ENCODE measurements at regions not wholly inside any gene's neighbourhood (a gene's known extent, or its start where the extent isn't known, plus 50 kb on each side); places are given as distances from the start of the nearest gene placed in this dataset.

- Histone ChIP-seq H3K4me1 (no peaks in the 10 kb centered on the region), H3K9me3 (no peaks in the 10 kb centered on the region), H3K36me3 (no peaks in the 10 kb centered on the region), H3K4me3 (no peak overlapping the region), H3K9ac (ENCODE audit: low read depth in 2 of 2, low read length in 2 of 2) (no peak overlapping the region), H3K27ac (no peak overlapping the region), H3K27me3 (no peaks in the 10 kb centered on the region)
- intact Hi-C loops (cut with DNase I): no loop called here
- no peak for DNase-seq
- TF ChIP-seq, protein P1, sequence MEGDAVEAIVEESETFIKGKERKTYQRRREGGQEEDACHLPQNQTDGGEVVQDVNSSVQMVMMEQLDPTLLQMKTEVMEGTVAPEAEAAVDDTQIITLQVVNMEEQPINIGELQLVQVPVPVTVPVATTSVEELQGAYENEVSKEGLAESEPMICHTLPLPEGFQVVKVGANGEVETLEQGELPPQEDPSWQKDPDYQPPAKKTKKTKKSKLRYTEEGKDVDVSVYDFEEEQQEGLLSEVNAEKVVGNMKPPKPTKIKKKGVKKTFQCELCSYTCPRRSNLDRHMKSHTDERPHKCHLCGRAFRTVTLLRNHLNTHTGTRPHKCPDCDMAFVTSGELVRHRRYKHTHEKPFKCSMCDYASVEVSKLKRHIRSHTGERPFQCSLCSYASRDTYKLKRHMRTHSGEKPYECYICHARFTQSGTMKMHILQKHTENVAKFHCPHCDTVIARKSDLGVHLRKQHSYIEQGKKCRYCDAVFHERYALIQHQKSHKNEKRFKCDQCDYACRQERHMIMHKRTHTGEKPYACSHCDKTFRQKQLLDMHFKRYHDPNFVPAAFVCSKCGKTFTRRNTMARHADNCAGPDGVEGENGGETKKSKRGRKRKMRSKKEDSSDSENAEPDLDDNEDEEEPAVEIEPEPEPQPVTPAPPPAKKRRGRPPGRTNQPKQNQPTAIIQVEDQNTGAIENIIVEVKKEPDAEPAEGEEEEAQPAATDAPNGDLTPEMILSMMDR (IDR thresholded peaks at IDR 0.05): no peak
Observed at GRCh38 chr15:26050984-26051383, 187.9 kb upstream of the ATP10A start.

DNA sequence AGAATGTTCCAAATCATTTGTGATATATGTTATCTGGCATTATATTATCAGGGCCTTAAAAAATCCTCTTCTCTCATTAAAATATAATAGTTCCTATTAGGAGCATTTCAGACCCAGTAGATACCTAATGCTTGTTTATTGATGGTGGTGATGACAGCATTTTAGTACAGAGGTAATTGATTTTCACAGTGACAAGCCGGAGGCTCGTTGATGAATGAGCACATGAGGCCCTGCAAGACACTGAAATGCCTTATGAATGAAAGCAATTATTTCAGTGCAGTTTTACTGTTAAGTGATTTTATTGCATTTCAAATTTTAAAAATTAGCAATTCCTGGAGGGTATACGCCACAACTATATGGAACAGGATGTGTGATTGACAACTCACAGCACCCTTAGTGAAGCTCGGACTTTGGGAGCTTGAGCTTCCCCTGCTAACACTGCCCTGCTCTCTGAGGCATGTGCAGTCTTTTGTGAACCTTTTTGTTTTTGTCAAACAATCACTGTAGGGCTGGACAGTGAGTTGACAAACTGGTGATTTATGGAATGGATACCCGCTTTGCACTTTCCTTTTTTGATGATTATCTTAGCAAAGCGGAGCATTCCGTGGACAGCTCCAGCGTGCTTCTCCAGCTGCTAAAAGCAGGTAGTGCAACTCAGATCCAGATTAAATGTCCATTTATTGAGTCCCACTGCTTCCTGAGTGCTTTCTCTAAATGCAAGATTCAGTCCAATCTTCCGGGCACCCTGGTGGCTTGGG, 187.0 kb upstream of the ATP10A start:
- Histone ChIP-seq H3K27me3 (no peaks in the 10 kb centered on the region), H3K27ac (no peak overlapping the region), H3K4me1 (no peaks in the 10 kb centered on the region), H3K9me3 (no peaks in the 10 kb centered on the region), H3K9ac (ENCODE audit: low read depth in 2 of 2, low read length in 2 of 2) (no peak overlapping the region), H3K4me3 (no peak overlapping the region), H3K36me3 (no peaks in the 10 kb centered on the region)
- TF ChIP-seq, protein P1 (IDR thresholded peaks at IDR 0.05): no peak
- intact Hi-C loops (cut with DNase I): loop anchor here (10.0 kb wide), 1 partner anchor 185 kb away; no protein-coding TSS in a partner anchor
- DNase-seq: no peak

- DNase-seq: no peak
- H3K9ac ChIP-seq (ENCODE audit: low read depth in 2 of 2, low read length in 2 of 2): no peak overlapping the region
- no peaks in the 10 kb centered on the region for H3K9me3 ChIP-seq
- H3K27me3 ChIP-seq: no peaks in the 10 kb centered on the region
- H3K4me1 ChIP-seq: no peaks in the 10 kb centered on the region
- H3K36me3 ChIP-seq: no peaks in the 10 kb centered on the region
- TF ChIP-seq, protein P1 (IDR thresholded peaks at IDR 0.05): no peak
- H3K27ac ChIP-seq: no peak overlapping the region
- H3K4me3 ChIP-seq: no peak overlapping the region
- intact Hi-C loops (cut with DNase I): loop anchor here (10.0 kb wide), 1 partner anchor 186 kb away; no protein-coding TSS in a partner anchor
Observed at GRCh38 chr15:26048669-26049068, 185.5 kb upstream of the ATP10A start.

DNA sequence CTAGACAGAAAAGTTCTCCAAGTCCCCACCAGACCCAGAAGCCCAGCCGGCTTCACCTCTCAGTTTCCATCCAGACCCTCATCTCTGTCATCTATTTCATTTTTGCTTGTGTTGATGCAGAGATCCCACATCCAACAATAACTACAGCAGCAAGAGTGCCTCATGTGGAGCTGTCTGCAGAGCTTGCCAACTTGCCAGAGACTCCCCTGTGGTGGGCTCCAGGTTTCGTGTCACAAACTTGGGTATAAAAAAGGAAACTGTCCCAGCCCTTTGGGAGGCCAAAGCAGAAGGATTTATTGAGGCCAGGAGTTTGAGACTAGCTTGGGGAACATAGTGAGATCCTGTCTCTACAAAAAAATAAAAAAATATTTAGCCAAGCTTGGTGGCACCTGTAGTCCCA, 182.4 kb upstream of the ATP10A start:
- Histone ChIP-seq H3K9me3 (no peaks in the 10 kb centered on the region), H3K27me3 (no peaks in the 10 kb centered on the region), H3K9ac (ENCODE audit: low read depth in 2 of 2, low read length in 2 of 2) (no peak overlapping the region), H3K36me3 (no peaks in the 10 kb centered on the region), H3K27ac (no peak overlapping the region), H3K4me1 (no peaks in the 10 kb centered on the region), H3K4me3 (no peak overlapping the region)
- intact Hi-C loops (cut with DNase I): loop anchor here (10.0 kb wide), 1 partner anchor 189 kb away; no protein-coding TSS in a partner anchor
- no peak for DNase-seq
- TF ChIP-seq, protein P1 (IDR thresholded peaks at IDR 0.05): no peak

DNA sequence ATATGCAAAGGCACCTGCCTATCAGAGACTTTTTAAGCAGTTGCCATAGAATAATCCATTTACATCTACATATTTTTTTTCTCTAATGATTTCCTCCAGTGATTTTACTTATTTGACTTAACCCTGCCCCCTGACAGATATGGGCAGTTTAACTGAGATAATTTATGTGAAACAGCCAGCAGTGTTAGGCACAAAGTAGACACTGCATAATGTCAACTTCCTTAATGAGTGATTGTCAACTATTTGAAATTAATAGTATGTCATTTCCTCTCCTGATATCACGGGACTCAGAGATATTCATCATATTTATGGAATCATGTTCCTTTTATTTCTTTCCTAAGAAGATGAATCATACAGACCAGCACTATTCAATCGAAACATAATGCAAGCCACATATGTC, 179.9 kb upstream of the ATP10A start:
- Histone ChIP-seq H3K9me3 (no peaks in the 10 kb centered on the region), H3K9ac (ENCODE audit: low read depth in 2 of 2, low read length in 2 of 2) (no peak overlapping the region), H3K4me3 (no peak overlapping the region), H3K4me1 (no peaks in the 10 kb centered on the region), H3K27me3 (no peaks in the 10 kb centered on the region), H3K36me3 (no peaks in the 10 kb centered on the region), H3K27ac (no peak overlapping the region)
- DNase-seq: no peak
- intact Hi-C loops (cut with DNase I): loop anchor here (10.0 kb wide), 1 partner anchor 192 kb away; no protein-coding TSS in a partner anchor
- TF ChIP-seq, protein P1 (IDR thresholded peaks at IDR 0.05): no peak

Measured in colonic mucosa (tissue), 4 donors.